ENCODE measurements at regions not wholly inside any gene's neighbourhood (a gene's known extent, or its start where the extent isn't known, plus 50 kb on each side); places are given as distances from the start of the nearest gene placed in this dataset.
"Not testable (repeated sequence)": the region's sequence is repeated elsewhere in the genome, so short reads cannot be mapped to it uniquely, and the experiment has no call there.

GRCh38 chr3:87120881-87121280 lies 106.2 kb upstream of the CHMP2B start:
- TF ChIP-seq POLR2A (IDR thresholded peaks at IDR 0.05) = no peak
- Histone ChIP-seq H3K4me1 (no peaks in the 10 kb centered on the region), H3K4me3 (no peak overlapping the region), H3K36me3 (no peaks in the 10 kb centered on the region), H3K9me3 (no peaks in the 10 kb centered on the region), H3K27ac (no peak overlapping the region), H3K27me3 (replicated peaks in 1 of 7) (no peaks in the 10 kb centered on the region)
- DNase-seq = no peak
- WGBS, 5 donors = 77 to 91% (median 80%) methylated on average over 2 of the region's 2 CpGs
- intact Hi-C loops (cut with DNase I; ENCODE audit: low total_unique reads) = no loop called here

- no peak for DNase-seq
- whole genome bisulfite sequencing, 5 donors = 59 to 78% (median 63%) methylated on average over 1 of the region's 1 CpG
- TF ChIP-seq POLR2AphosphoS5 (IDR thresholded peaks at IDR 0.05) = no peak
- TF ChIP-seq POLR2A (IDR thresholded peaks at IDR 0.05) = no peak
- no peak for TF ChIP-seq CTCF (IDR thresholded peaks at IDR 0.05 in 8 of 11, conservative IDR thresholded peaks at IDR 0.05 in 3 of 11)
- H3K27ac ChIP-seq = no peak overlapping the region
- H3K4me1 ChIP-seq = no peaks in the 10 kb centered on the region
- intact Hi-C loops (cut with DNase I; ENCODE audit: low total_unique reads) = no loop called here
- no peak overlapping the region for H3K4me3 ChIP-seq
- no peaks in the 10 kb centered on the region for H3K9me3 ChIP-seq
- H3K27me3 ChIP-seq (replicated peaks in 1 of 7) = no peaks in the 10 kb centered on the region
- H3K36me3 ChIP-seq = no peaks in the 10 kb centered on the region
Observed at GRCh38 chr3:87120236-87120635, 106.9 kb upstream of the CHMP2B start.

DNA sequence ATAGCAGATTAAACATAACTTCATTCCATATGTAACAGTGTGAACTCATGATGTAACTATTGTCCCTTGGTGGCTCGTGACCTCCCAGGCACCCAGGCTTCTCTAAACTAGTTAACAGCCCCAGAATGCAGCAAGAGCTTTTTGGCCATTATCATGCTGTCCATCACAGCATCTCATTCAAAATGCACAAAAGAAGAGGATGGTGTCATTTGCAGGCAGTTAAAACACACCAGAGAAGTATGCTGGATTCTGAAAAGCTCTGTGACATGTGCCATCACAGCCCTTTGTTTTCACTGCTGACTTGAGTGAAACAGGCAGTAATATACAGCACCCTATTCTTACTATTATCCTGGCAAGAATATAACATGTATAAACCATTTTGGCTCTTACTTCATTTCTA lies 117.6 kb upstream of the CHMP2B start:
- H3K36me3 ChIP-seq = no peaks in the 10 kb centered on the region
- no peak for DNase-seq
- H3K9me3 ChIP-seq = peaks cover 0 to 14% (median 3%) of the 10 kb centered on the region in 8 donors
- intact Hi-C loops (cut with DNase I; ENCODE audit: low total_unique reads) = no loop called here
- no peaks in the 10 kb centered on the region for H3K27me3 ChIP-seq (replicated peaks in 1 of 7)
- H3K27ac ChIP-seq = no peak overlapping the region
- H3K4me3 ChIP-seq = no peak overlapping the region
- WGBS, 5 donors = 58 to 74% (median 68%) methylated on average over 1 of the region's 1 CpG
- TF ChIP-seq POLR2AphosphoS5 (IDR thresholded peaks at IDR 0.05) = no peak
- TF ChIP-seq CTCF (IDR thresholded peaks at IDR 0.05 in 8 of 11, conservative IDR thresholded peaks at IDR 0.05 in 3 of 11) = no peak
- no peak for TF ChIP-seq POLR2A (IDR thresholded peaks at IDR 0.05)
- no peaks in the 10 kb centered on the region for H3K4me1 ChIP-seq

GRCh38 chr3:87101861-87102625 lies 111.1 kb upstream of the VGLL3 start:
- H3K27me3 ChIP-seq (replicated peaks in 1 of 7) = no peaks in the 10 kb centered on the region
- no peak overlapping the region for H3K4me3 ChIP-seq
- TF ChIP-seq POLR2AphosphoS5 (IDR thresholded peaks at IDR 0.05) = no peak
- TF ChIP-seq CTCF (IDR thresholded peaks at IDR 0.05 in 8 of 11, conservative IDR thresholded peaks at IDR 0.05 in 3 of 11) = no peak
- TF ChIP-seq POLR2A (IDR thresholded peaks at IDR 0.05) = no peak
- H3K9me3 ChIP-seq = peaks cover 0 to 13% (median 0%) of the 10 kb centered on the region in 8 donors
- H3K36me3 ChIP-seq = no peaks in the 10 kb centered on the region
- no peaks in the 10 kb centered on the region for H3K4me1 ChIP-seq
- DNase-seq = no peak
- H3K27ac ChIP-seq = no peak overlapping the region
- WGBS, 5 donors = 71 to 84% (median 75%) methylated on average over 6 of the region's 6 CpGs
- intact Hi-C loops (cut with DNase I; ENCODE audit: low total_unique reads) = no loop called here

DNA sequence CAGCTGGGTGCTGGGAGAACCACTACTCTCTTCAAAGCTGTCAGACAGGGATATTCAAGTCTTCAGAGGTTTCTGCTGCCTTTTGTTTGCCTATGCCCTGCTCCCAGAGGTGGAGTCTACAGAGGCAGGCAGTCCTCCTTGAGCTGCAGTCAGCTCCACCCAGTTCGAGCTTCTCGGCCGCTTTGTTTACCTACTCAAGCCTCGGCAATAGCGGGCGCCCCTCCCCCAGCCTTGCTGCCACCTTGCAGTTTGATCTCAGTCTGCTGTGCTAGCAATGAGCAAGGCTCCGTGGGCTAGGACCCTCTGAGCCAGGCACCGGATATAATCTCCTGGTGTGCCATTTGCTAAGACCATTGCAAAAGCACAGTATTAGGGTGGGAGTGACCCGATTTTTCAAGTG lies 106.8 kb upstream of the VGLL3 start:
- H3K27me3 ChIP-seq (replicated peaks in 1 of 7); H3K4me1 ChIP-seq; H3K9me3 ChIP-seq; H3K36me3 ChIP-seq; H3K4me3 ChIP-seq; H3K27ac ChIP-seq; intact Hi-C loops (cut with DNase I; ENCODE audit: low total_unique reads); DNase-seq: not testable (repeated sequence)
- WGBS, 5 donors = 92 to 97% (median 94%) methylated on average over 9 of the region's 9 CpGs

All from spleen (tissue), 11 donors.